Astrocyte of the spinal cord (primary cell): ENCODE measurements at regions not wholly inside any gene's neighbourhood (a gene's known extent, or its start where the extent isn't known, plus 50 kb on each side); places are given as distances from the start of the nearest gene placed in this dataset.
A peak's percentile ranks its signal among the peaks of the same experiment; 100 is the strongest.
"Not testable (repeated sequence)": the region's sequence is repeated elsewhere in the genome, so short reads cannot be mapped to it uniquely, and the experiment has no call there.

Experiments
- DNase-seq: peaks from one replicate; pipeline ENCODE4 v3.0.0; 2011; ENCODE audit warnings: low read depth, low spot score
- H3K4me3 ChIP-seq: 2 replicates; pipeline ENCODE4 v1.5.1; 2011; ENCODE audit warnings: low read depth, mild to moderate bottlenecking, low read length, moderate library complexity
- in situ Hi-C: cut with HindIII; loops from 2 replicates; pipeline ENCODE4 v1.10.0; 2017; ENCODE audit warnings: low sequenced_read_pairs
- TF ChIP-seq, protein P1 (sequence below): IDR thresholded peaks from 2 replicates; pipeline ENCODE4 v1.5.1; 2012; ENCODE audit warnings: low read depth, mild to moderate bottlenecking, low read length, inconsistent platforms

DNA sequence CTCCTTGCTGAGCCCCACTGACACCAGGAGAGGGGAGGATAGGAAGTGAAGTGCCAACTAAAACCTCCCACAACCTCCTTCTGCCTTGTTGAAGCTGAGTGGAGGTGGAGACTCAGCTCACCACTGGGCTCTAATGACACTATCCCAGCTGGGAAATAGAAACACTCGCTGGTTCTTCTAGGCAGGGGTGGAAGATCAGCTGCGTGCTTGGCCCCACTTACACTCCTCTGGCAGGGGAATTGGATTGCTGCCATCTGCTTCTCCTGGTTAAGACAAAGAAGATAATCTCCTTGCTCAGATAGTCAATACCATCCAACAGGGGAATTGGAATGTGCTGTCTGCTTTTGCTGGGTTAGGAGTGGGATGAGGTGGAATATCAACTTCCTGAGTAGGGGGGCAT lies 392.5 kb downstream of the ZNF674 start:
- in situ Hi-C loops, result no loop called here
- no peak overlapping the region for H3K4me3 ChIP-seq
- TF ChIP-seq, protein P1, sequence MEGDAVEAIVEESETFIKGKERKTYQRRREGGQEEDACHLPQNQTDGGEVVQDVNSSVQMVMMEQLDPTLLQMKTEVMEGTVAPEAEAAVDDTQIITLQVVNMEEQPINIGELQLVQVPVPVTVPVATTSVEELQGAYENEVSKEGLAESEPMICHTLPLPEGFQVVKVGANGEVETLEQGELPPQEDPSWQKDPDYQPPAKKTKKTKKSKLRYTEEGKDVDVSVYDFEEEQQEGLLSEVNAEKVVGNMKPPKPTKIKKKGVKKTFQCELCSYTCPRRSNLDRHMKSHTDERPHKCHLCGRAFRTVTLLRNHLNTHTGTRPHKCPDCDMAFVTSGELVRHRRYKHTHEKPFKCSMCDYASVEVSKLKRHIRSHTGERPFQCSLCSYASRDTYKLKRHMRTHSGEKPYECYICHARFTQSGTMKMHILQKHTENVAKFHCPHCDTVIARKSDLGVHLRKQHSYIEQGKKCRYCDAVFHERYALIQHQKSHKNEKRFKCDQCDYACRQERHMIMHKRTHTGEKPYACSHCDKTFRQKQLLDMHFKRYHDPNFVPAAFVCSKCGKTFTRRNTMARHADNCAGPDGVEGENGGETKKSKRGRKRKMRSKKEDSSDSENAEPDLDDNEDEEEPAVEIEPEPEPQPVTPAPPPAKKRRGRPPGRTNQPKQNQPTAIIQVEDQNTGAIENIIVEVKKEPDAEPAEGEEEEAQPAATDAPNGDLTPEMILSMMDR, result no peak
- DNase-seq, result no peak

DNA sequence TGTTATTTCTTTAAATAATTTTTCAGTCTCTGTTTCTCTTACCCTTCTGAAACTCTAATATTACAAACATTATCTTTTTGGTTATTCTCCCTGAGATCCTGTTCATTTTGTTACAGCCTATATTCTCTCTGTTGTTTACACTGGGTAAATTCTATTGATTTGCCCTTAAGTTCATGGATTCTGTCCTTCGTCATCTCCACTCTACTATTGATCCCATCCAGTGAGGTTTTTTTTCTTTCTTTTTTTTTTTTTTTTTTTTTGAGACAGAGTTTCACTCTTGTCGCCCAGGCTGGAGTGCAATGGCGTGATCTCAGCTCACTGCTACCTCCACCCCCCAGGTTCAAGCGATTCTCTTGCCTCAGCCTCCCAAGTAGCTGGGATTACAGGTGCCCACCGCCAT lies 393.9 kb downstream of the ZNF674 start:
- H3K4me3 ChIP-seq, DNase-seq, in situ Hi-C loops: not testable (repeated sequence)

DNA sequence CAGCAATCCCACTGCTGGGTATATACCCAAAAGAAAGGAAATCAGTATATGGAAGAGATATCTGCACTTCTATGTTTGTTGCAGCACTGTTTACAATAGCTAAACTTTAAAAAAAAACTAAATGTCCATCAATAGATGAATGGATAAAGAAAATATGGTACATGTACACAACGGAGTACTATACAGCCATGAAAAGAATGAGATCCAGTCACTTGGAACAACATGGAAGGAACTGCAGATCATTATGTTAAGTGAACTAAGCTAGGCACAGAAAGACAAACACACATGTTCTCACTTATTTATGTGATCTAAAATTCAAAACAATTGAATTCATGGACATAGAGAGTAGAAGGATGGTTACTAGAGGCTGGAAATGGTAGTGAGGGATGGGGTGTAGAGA lies 400.7 kb downstream of the ZNF674 start:
- TF ChIP-seq, protein P1, result no peak
- no peak for DNase-seq
- in situ Hi-C loops, result no loop called here
- H3K4me3 ChIP-seq, result no peak overlapping the region

DNA sequence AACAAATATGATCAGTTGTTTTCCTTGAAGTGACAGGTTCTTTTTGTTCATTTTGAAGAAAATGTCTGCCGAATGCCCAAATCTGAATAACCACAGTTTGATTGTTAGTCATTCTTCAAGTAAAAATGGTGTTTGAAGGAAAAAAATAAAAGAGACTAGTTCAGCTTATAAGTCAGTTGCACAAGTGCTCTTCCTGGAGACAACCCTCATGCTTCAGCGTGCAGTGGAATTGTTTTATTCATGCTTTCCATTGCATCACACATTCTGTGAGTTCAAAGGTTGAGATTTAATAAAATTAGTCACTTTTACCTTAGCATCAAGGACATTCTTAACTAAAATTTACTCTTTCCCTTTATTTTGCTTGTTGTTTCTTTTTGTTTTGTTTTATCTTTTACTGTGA lies 404.9 kb downstream of the ZNF674 start:
- in situ Hi-C loops, result no loop called here
- no peak for DNase-seq
- H3K4me3 ChIP-seq, result no peak overlapping the region
- TF ChIP-seq, protein P1, result no peak

DNA sequence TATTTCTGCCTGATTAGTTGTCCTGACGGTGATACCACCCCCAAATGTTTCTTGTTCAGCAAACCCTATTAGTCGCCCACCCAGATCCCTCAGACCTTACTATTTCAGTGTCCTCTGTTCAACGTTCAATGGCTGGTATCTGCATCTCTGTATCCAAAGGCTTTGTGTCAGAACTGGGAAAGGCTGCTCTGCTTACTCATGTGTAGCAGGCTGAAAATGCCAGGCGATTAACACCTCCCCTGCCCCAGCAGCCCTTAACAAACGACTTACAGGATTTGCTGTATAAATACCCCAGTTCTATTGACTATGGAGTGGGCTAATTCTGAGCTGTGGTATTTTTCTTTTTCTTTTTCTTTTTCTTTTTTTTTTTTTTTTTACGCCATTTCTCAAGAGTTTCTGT lies 415.0 kb downstream of the ZNF674 start:
- DNase-seq, result no peak
- TF ChIP-seq, protein P1, result no peak
- no peak overlapping the region for H3K4me3 ChIP-seq
- in situ Hi-C loops, result no loop called here

DNA sequence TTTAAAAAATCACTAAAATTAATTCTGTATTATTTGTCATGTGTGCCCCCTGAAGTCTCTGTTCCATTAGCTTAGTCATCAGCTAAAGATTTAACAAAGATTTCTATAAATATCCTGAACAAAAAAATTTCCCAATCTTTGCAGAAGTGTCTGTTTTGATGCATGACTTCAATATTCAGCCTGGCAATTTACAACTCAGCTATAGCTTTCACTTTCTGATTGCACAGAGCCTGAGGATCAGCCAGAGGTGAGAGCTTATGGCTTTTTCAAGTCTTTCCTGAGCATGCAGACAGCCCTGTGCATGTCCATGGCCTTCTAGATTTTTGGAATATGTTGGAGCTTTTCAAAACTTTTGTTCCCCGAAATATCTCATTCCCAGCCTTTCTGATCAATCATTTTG lies 420.1 kb downstream of the ZNF674 start:
- no peak overlapping the region for H3K4me3 ChIP-seq
- TF ChIP-seq, protein P1, result no peak
- in situ Hi-C loops, result no loop called here
- DNase-seq, result peak; percentile 1

DNA sequence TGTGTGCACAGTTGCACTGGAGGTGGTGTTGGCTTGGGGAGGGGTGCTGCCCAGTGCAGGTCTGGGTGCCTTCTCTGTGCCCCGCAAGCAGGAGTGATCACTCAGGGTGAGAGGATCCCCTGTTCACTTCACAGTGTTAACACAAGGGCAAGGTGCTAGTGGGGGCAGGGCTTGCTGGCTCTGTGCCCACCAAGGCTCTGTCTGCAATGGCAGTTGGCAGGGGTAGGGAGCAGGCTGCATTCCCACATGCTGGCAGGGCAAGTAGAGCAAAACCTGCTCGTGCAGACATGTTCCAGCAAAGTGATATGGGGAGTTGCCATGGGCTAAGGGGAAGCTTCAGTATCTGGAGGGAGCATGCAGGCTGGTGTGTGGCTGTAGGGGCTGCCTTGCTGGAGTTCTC lies 428.0 kb downstream of the ZNF674 start:
- DNase-seq, result no peak
- TF ChIP-seq, protein P1, result no peak
- in situ Hi-C loops, result no loop called here
- H3K4me3 ChIP-seq, result no peak overlapping the region

DNA sequence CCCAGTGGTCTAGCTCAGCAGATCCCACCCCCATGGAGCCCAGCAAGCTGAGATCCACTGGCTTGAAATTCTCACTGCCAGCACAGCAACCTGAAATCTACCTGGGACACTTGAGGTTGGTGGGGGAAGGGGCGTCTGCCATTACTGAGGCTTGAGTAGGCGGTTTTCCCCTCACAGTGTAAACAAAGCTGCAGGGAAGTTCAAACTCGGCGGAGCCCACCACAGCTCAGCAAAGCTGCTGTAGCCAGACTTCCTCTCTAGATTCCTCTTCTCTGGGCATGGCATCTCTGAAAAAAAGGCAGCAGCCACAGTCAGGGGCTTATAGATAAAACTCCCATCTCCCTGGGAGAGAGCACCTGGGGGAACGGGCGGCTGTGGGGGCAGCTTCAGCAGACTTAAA lies 457.9 kb downstream of the ZNF674 start:
- DNase-seq, H3K4me3 ChIP-seq, in situ Hi-C loops: not testable (repeated sequence)

DNA sequence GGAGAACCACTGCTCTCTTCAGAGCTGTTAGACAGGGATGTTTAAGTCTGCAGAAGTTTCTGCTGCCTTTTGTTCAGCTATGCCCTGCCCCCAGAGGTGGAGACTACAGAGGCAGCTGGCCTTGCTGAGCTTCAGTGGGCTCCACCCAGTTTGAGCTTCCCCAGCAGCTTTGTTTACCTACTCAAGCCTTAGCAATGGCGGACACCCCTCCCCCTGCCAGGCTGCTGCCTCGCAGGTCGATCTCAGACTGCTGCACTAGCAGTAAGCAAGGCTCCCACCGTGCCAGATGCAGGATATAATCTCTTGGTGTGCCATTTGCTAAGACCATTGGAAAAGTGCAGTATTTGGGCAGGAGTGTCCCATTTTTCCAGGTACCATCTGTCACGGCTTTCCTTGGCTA lies 465.1 kb downstream of the ZNF674 start:
- DNase-seq, in situ Hi-C loops, H3K4me3 ChIP-seq: not testable (repeated sequence)
